Loucy (cell line): ENCODE measurements at regions not wholly inside any gene's neighbourhood (a gene's known extent, or its start where the extent isn't known, plus 50 kb on each side); places are given as distances from the start of the nearest gene placed in this dataset.

Experiments
- CTCF ChIP-seq: fragments of 200-600 bp; sonication (generic); conservative IDR thresholded peaks from 2 replicates; pipeline ENCODE4 v1.5.1; 2014; ENCODE audit warnings: mild to moderate bottlenecking, antibody characterized with exemption, low read length
- EZH2phosphoT487 ChIP-seq: fragments of 200-600 bp; IDR thresholded peaks from 2 replicates; pipeline ENCODE4 v1.6.1; 2018; ENCODE audit warnings: antibody characterized with exemption, mild to moderate bottlenecking, moderate library complexity, borderline replicate concordance

DNA sequence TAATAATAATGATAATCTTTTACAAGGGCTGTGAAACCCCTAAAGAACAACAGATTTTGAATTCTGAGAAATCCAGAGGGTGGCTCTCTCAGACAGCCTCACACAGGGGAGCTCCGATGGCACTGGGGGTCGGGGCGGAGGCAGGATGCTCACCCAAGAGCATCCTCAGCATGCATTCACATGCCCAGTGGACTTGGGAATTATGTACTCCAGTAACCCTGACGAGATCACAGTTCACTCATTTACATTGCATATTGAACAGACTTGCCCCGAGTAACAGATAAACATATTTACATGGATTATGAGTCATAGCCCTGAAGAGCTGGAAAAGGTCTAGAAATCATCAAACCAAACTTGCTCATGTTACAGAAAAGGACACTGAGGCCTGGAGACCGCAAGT is 482.7 kb upstream of the JARID2 start:
- TF ChIP-seq CTCF (no peak), EZH2phosphoT487 (no peak)
